ENCODE measurements at regions not wholly inside any gene's neighbourhood (a gene's known extent, or its start where the extent isn't known, plus 50 kb on each side); places are given as distances from the start of the nearest gene placed in this dataset.
"Not testable (repeated sequence)": the region's sequence is repeated elsewhere in the genome, so short reads cannot be mapped to it uniquely, and the experiment has no call there.

DNA sequence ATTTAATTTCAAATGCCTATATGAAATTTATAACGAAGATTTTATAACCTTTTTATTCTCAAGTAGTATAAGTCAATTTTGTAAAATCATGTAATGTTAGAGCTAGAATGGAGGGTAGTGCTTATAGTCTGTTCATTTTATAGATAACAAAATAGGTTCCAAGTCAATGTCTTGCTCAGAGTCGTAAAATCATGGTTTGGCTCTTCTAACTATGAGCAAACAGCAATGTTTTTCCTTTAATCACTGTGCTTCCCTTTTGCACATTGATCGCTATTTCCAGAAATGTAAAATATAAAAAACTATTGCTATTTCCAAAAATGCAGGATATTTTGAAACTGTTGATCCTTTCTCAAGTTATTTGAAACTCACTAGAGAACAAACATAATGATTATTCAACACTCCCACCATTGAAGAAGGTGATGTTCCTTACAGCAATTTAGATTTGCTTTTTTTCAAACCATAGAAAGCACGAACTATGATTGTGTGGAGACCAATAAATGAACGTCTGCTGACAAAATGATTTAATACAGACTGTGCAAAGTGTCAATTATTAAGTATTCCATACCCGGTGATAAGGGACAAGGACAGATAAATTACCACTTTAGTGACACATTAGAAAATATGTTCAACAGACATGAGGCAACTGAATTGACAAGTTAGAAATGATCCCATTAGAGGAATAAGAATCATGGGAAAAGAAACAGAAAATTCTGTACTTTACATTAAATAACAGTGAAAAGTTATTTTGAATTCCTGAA is 412.1 kb upstream of the TECRL start:
- ChIA-PET POLR2A (no interaction called here), CTCF (no interaction called here)
- H3K4me1 Mint-ChIP-seq = no peaks in the 10 kb centered on the region
- no peak overlapping the region for H3K27ac Mint-ChIP-seq
- no peak for DNase-seq
- no peaks in the 10 kb centered on the region for H3K27me3 Mint-ChIP-seq
- no peaks in the 10 kb centered on the region for H3K9me3 Mint-ChIP-seq
- no peaks in the 10 kb centered on the region for H3K36me3 Mint-ChIP-seq (ENCODE audit: low read depth)
- no peak overlapping the region for H3K4me3 Mint-ChIP-seq

DNA sequence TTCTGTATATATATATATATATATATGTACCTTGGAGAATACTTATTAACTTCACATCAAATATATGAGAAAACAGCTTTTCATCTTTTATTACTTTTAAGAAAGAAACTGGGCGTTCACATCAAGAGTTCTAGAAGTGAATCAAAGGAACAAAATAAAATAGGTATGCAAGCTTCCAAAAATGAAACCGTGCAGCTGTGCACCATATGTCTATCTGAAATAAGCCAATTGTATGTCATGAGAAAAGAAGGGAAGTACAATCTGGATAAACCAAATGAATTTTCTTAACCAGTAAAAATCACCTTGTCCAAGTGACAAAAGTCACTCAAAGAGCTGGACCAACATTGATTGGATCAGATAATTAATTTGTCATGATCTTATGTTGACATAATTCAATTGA is 405.4 kb upstream of the TECRL start:
- ChIA-PET CTCF (no interaction called here), POLR2A (no interaction called here)

GRCh38 chr4:64807821-64808220 is 398.6 kb upstream of the TECRL start:
- ChIA-PET CTCF (no interaction called here), POLR2A (no interaction called here)
- Mint-ChIP-seq H3K4me1 (no peaks in the 10 kb centered on the region), H3K27me3 (no peaks in the 10 kb centered on the region), H3K27ac (no peak overlapping the region), H3K36me3 (ENCODE audit: low read depth) (no peaks in the 10 kb centered on the region), H3K9me3 (peaks cover 6% of the 10 kb centered on the region), H3K4me3 (no peak overlapping the region)
- no peak for DNase-seq

More for the DNA sequence above, 405.4 kb upstream of the TECRL start:
- H3K27me3 Mint-ChIP-seq = no peaks in the 10 kb centered on the region
- no peak overlapping the region for H3K4me3 Mint-ChIP-seq
- DNase-seq = no peak
- H3K9me3 Mint-ChIP-seq = no peaks in the 10 kb centered on the region
- no peak overlapping the region for H3K27ac Mint-ChIP-seq
- H3K36me3 Mint-ChIP-seq (ENCODE audit: low read depth) = no peaks in the 10 kb centered on the region
- H3K4me1 Mint-ChIP-seq = no peaks in the 10 kb centered on the region

GRCh38 chr4:64799751-64800150 is 390.5 kb upstream of the TECRL start:
- POLR2A ChIA-PET = no interaction called here
- no peak overlapping the region for H3K4me3 Mint-ChIP-seq
- H3K4me1 Mint-ChIP-seq = no peaks in the 10 kb centered on the region
- H3K36me3 Mint-ChIP-seq (ENCODE audit: low read depth) = no peaks in the 10 kb centered on the region
- H3K27ac Mint-ChIP-seq = no peak overlapping the region
- CTCF ChIA-PET = no interaction called here
- no peak for DNase-seq
- no peaks in the 10 kb centered on the region for H3K27me3 Mint-ChIP-seq
- H3K9me3 Mint-ChIP-seq = peaks cover 5% of the 10 kb centered on the region

GRCh38 chr4:64798828-64799227 is 389.6 kb upstream of the TECRL start:
- POLR2A ChIA-PET; CTCF ChIA-PET; H3K9me3 Mint-ChIP-seq; H3K36me3 Mint-ChIP-seq (ENCODE audit: low read depth); H3K4me1 Mint-ChIP-seq; DNase-seq; H3K27ac Mint-ChIP-seq; H3K4me3 Mint-ChIP-seq; H3K27me3 Mint-ChIP-seq: not testable (repeated sequence)

GRCh38 chr4:64796581-64796980 is 387.3 kb upstream of the TECRL start:
- no peaks in the 10 kb centered on the region for H3K36me3 Mint-ChIP-seq (ENCODE audit: low read depth)
- no peaks in the 10 kb centered on the region for H3K4me1 Mint-ChIP-seq
- no peaks in the 10 kb centered on the region for H3K9me3 Mint-ChIP-seq
- ChIA-PET CTCF (no interaction called here), POLR2A (no interaction called here)
- H3K27me3 Mint-ChIP-seq = no peaks in the 10 kb centered on the region
- H3K27ac Mint-ChIP-seq = no peak overlapping the region
- no peak overlapping the region for H3K4me3 Mint-ChIP-seq
- DNase-seq = no peak

- POLR2A ChIA-PET = no interaction called here
- H3K36me3 Mint-ChIP-seq (ENCODE audit: low read depth) = no peaks in the 10 kb centered on the region
Measured at GRCh38 chr4:64784125-64784524, 374.9 kb upstream of the TECRL start.

GRCh38 chr4:64781737-64782326 is 372.6 kb upstream of the TECRL start:
- CTCF ChIA-PET = no interaction called here
- H3K9me3 Mint-ChIP-seq = no peaks in the 10 kb centered on the region
- H3K4me3 Mint-ChIP-seq = no peak overlapping the region
- no peak for DNase-seq
- H3K36me3 Mint-ChIP-seq (ENCODE audit: low read depth) = no peaks in the 10 kb centered on the region
- peaks cover 1% of the 10 kb centered on the region for H3K27me3 Mint-ChIP-seq
- no peaks in the 10 kb centered on the region for H3K4me1 Mint-ChIP-seq
- no peak overlapping the region for H3K27ac Mint-ChIP-seq
- POLR2A ChIA-PET = no interaction called here

More at GRCh38 chr4:64784125-64784524, 374.9 kb upstream of the TECRL start:
- CTCF ChIA-PET = no interaction called here
- DNase-seq = no peak
- Mint-ChIP-seq H3K4me3 (no peak overlapping the region), H3K4me1 (no peaks in the 10 kb centered on the region), H3K27me3 (peaks cover 1% of the 10 kb centered on the region), H3K27ac (no peak overlapping the region), H3K9me3 (no peaks in the 10 kb centered on the region)

DNA sequence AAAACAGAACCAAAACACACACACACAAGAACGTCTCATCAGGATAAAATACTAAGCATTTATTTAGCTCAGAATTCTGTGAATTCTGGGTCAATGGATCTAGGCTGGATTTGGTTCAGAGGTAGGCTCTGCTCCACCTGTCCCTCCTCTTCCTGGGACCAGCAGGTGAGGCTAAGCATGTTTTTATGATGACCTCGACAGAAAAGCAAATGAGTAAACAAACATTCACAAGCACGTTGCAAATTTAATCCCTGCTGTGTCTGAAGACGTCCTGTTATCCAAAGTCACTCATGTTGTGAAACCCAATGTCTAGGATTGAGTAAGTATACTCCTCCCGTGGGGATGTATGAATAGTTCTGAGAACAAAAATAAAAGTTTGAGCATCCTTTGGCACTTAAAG is 371.4 kb upstream of the TECRL start:
- Mint-ChIP-seq H3K27me3 (peaks cover 1% of the 10 kb centered on the region), H3K36me3 (ENCODE audit: low read depth) (no peaks in the 10 kb centered on the region), H3K9me3 (no peaks in the 10 kb centered on the region), H3K4me3 (no peak overlapping the region), H3K27ac (no peak overlapping the region), H3K4me1 (no peaks in the 10 kb centered on the region)
- POLR2A ChIA-PET = no interaction called here
- CTCF ChIA-PET = no interaction called here
- DNase-seq = no peak

- no peak overlapping the region for H3K4me3 Mint-ChIP-seq
- no peak overlapping the region for H3K27ac Mint-ChIP-seq
- H3K4me1 Mint-ChIP-seq = no peaks in the 10 kb centered on the region
- ChIA-PET CTCF (no interaction called here), POLR2A (no interaction called here)
- no peak for DNase-seq
- H3K27me3 Mint-ChIP-seq = peaks cover 1% of the 10 kb centered on the region
- H3K36me3 Mint-ChIP-seq (ENCODE audit: low read depth) = no peaks in the 10 kb centered on the region
- H3K9me3 Mint-ChIP-seq = no peaks in the 10 kb centered on the region
Measured at GRCh38 chr4:64777286-64777685, 368.0 kb upstream of the TECRL start.

- CTCF ChIA-PET = no interaction called here
- no peak for DNase-seq
- Mint-ChIP-seq H3K27me3 (peaks cover 1% of the 10 kb centered on the region), H3K27ac (no peak overlapping the region), H3K4me1 (no peaks in the 10 kb centered on the region), H3K36me3 (ENCODE audit: low read depth) (no peaks in the 10 kb centered on the region), H3K4me3 (no peak overlapping the region), H3K9me3 (no peaks in the 10 kb centered on the region)
- POLR2A ChIA-PET = no interaction called here
Measured at GRCh38 chr4:64776820-64777219, 367.6 kb upstream of the TECRL start.

DNA sequence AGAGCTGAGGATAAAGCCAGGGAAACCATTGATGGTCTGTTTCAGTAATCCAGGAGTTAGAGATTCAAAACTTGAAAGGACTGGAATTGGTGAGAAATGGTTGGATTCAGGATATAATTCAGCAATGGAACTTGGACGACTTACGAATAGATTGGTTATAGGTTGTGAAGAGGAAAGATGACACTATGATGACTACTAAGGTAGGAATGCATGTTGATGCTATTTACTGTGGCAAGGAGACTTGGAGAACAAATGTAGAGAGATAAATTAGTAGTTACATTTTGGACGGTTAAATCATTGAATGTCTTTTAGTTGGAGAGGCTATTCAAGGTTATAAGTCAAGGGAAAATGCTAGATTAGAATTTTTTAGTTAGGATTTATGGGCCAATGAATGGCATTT is 365.4 kb upstream of the TECRL start:
- DNase-seq = no peak
- H3K4me3 Mint-ChIP-seq = no peak overlapping the region
- H3K27me3 Mint-ChIP-seq = no peaks in the 10 kb centered on the region
- CTCF ChIA-PET = no interaction called here
- no peaks in the 10 kb centered on the region for H3K36me3 Mint-ChIP-seq (ENCODE audit: low read depth)
- POLR2A ChIA-PET = no interaction called here
- H3K4me1 Mint-ChIP-seq = no peaks in the 10 kb centered on the region
- no peak overlapping the region for H3K27ac Mint-ChIP-seq
- H3K9me3 Mint-ChIP-seq = no peaks in the 10 kb centered on the region

GRCh38 chr4:64771149-64771548 is 361.9 kb upstream of the TECRL start:
- ChIA-PET CTCF (no interaction called here), POLR2A (no interaction called here)
- Mint-ChIP-seq H3K27ac (no peak overlapping the region), H3K27me3 (no peaks in the 10 kb centered on the region), H3K36me3 (ENCODE audit: low read depth) (no peaks in the 10 kb centered on the region), H3K4me1 (no peaks in the 10 kb centered on the region), H3K4me3 (no peak overlapping the region), H3K9me3 (no peaks in the 10 kb centered on the region)
- DNase-seq = no peak

- H3K4me1 Mint-ChIP-seq = no peaks in the 10 kb centered on the region
- H3K36me3 Mint-ChIP-seq (ENCODE audit: low read depth) = no peaks in the 10 kb centered on the region
- no peak overlapping the region for H3K4me3 Mint-ChIP-seq
- H3K27me3 Mint-ChIP-seq = no peaks in the 10 kb centered on the region
- ChIA-PET CTCF (no interaction called here), POLR2A (no interaction called here)
- no peak for DNase-seq
- H3K27ac Mint-ChIP-seq = no peak overlapping the region
- no peaks in the 10 kb centered on the region for H3K9me3 Mint-ChIP-seq
Measured at GRCh38 chr4:64767547-64767946, 358.3 kb upstream of the TECRL start.

Data from activated CD4-positive, alpha-beta T cell treated with anti-CD3 and anti-CD28 coated beads, Interleukin-2, amount 10 ng/mL, durations not matched to agents 7 days and 5 days (primary cell).